ENCODE measurements at regions not wholly inside any gene's neighbourhood (a gene's known extent, or its start where the extent isn't known, plus 50 kb on each side); places are given as distances from the start of the nearest gene placed in this dataset.

- TF ChIP-seq CTCF (conservative IDR thresholded peaks at IDR 0.05; ENCODE audit: low read length) (no peak), EZH2phosphoT487 (IDR thresholded peaks at IDR 0.05; ENCODE audit: borderline replicate concordance) (no peak)
Measured at GRCh38 chr5:82476155-82476554, 198.0 kb upstream of the RPS23 start.

GRCh38 chr5:82473262-82473661 lies 195.1 kb upstream of the RPS23 start:
- Histone ChIP-seq H3K9me2 (replicated peaks; ENCODE audit: low read depth, low read length) (no peaks in the 10 kb centered on the region), H3K36me3 (ENCODE audit: insufficient read depth, low read length) (no peaks in the 10 kb centered on the region), H3K9me3 (ENCODE audit: insufficient read depth, low read depth, low read length) (no peaks in the 10 kb centered on the region), H2AFZ (ENCODE audit: low read length) (no peak overlapping the region), H3K9ac (ENCODE audit: low read depth, low read length, poor library complexity, severe bottlenecking) (no peak overlapping the region), H4K20me1 (ENCODE audit: insufficient read depth, low read length, poor library complexity, severe bottlenecking) (no peaks in the 10 kb centered on the region), H3F3A (ENCODE audit: low read depth) (no peaks in the 10 kb centered on the region), H3K4me2 (ENCODE audit: low read depth, low read length, poor library complexity, severe bottlenecking) (no peak overlapping the region), H3K4me1 (ENCODE audit: insufficient read depth, low read length, poor library complexity, severe bottlenecking) (no peaks in the 10 kb centered on the region), H3K4me3 (ENCODE audit: low read length, poor library complexity, severe bottlenecking) (no peak overlapping the region), H3K27me3 (ENCODE audit: insufficient read depth, low read length, poor library complexity, severe bottlenecking) (no peaks in the 10 kb centered on the region), H3K79me2 (ENCODE audit: insufficient read depth, low read length) (no peaks in the 10 kb centered on the region)
- no peak for TF ChIP-seq CTCF (conservative IDR thresholded peaks at IDR 0.05; ENCODE audit: low read length)
- TF ChIP-seq EZH2phosphoT487 (IDR thresholded peaks at IDR 0.05; ENCODE audit: borderline replicate concordance) = no peak

More at GRCh38 chr5:82476155-82476554, 198.0 kb upstream of the RPS23 start:
- H3K4me1 ChIP-seq (ENCODE audit: insufficient read depth, low read length, poor library complexity, severe bottlenecking) = no peaks in the 10 kb centered on the region
- H3K27me3 ChIP-seq (ENCODE audit: insufficient read depth, low read length, poor library complexity, severe bottlenecking) = no peaks in the 10 kb centered on the region
- no peaks in the 10 kb centered on the region for H4K20me1 ChIP-seq (ENCODE audit: insufficient read depth, low read length, poor library complexity, severe bottlenecking)
- H3K9me3 ChIP-seq (ENCODE audit: insufficient read depth, low read depth, low read length) = no peaks in the 10 kb centered on the region
- H3K9ac ChIP-seq (ENCODE audit: low read depth, low read length, poor library complexity, severe bottlenecking) = no peak overlapping the region
- H3K79me2 ChIP-seq (ENCODE audit: insufficient read depth, low read length) = no peaks in the 10 kb centered on the region
- H3K4me2 ChIP-seq (ENCODE audit: low read depth, low read length, poor library complexity, severe bottlenecking) = no peak overlapping the region
- no peaks in the 10 kb centered on the region for H3K9me2 ChIP-seq (replicated peaks; ENCODE audit: low read depth, low read length)
- no peak overlapping the region for H2AFZ ChIP-seq (ENCODE audit: low read length)
- no peak overlapping the region for H3K4me3 ChIP-seq (ENCODE audit: low read length, poor library complexity, severe bottlenecking)
- no peaks in the 10 kb centered on the region for H3F3A ChIP-seq (ENCODE audit: low read depth)
- H3K36me3 ChIP-seq (ENCODE audit: insufficient read depth, low read length) = no peaks in the 10 kb centered on the region

GRCh38 chr5:82470185-82470994 lies 192.2 kb upstream of the RPS23 start:
- Histone ChIP-seq H3K4me3 (ENCODE audit: low read length, poor library complexity, severe bottlenecking) (no peak overlapping the region), H3K9ac (ENCODE audit: low read depth, low read length, poor library complexity, severe bottlenecking) (no peak overlapping the region), H3K4me1 (ENCODE audit: insufficient read depth, low read length, poor library complexity, severe bottlenecking) (no peaks in the 10 kb centered on the region), H3K36me3 (ENCODE audit: insufficient read depth, low read length) (no peaks in the 10 kb centered on the region), H3K9me3 (ENCODE audit: insufficient read depth, low read depth, low read length) (no peaks in the 10 kb centered on the region), H3K9me2 (replicated peaks; ENCODE audit: low read depth, low read length) (no peaks in the 10 kb centered on the region), H3F3A (ENCODE audit: low read depth) (no peaks in the 10 kb centered on the region), H3K27me3 (ENCODE audit: insufficient read depth, low read length, poor library complexity, severe bottlenecking) (no peaks in the 10 kb centered on the region), H2AFZ (ENCODE audit: low read length) (no peak overlapping the region), H3K4me2 (ENCODE audit: low read depth, low read length, poor library complexity, severe bottlenecking) (no peak overlapping the region), H4K20me1 (ENCODE audit: insufficient read depth, low read length, poor library complexity, severe bottlenecking) (no peaks in the 10 kb centered on the region), H3K79me2 (ENCODE audit: insufficient read depth, low read length) (no peaks in the 10 kb centered on the region)
- TF ChIP-seq CTCF (conservative IDR thresholded peaks at IDR 0.05; ENCODE audit: low read length) = no peak
- TF ChIP-seq EZH2phosphoT487 (IDR thresholded peaks at IDR 0.05; ENCODE audit: borderline replicate concordance) = no peak

Measured in Loucy (cell line).